HCT116 (cell line): ENCODE measurements at regions not wholly inside any gene's neighbourhood (a gene's known extent, or its start where the extent isn't known, plus 50 kb on each side); places are given as distances from the start of the nearest gene placed in this dataset.

Experiments
- ATAC-seq: fragments of 200-7000 bp; cut with Tn5 transposase; 2 replicates; pipeline ENCODE4 v1.9.1; 2020; ENCODE audit warnings: mild to moderate bottlenecking, moderate library complexity
- BruUV-seq: library from RNA; stranded (reverse); fragments of 400-500 nt; replicated peaks from 2 replicates; lab custom pipeline; 2021; lab: Mats Ljungman, UMichigan
- CTCF ChIA-PET: fragments of 300-600 bp; sonication (Branson Sonifier 250); formaldehyde crosslinking; loops from one replicate; lab custom pipeline; 2021; ENCODE audit warnings: antibody characterized with exemption; lab: Charles Lee
- POLR2A ChIA-PET: fragments of 300-600, 350-600 bp; sonication (Branson Sonifier 250); formaldehyde crosslinking; loops from one replicate; lab custom pipeline; 2021; ENCODE audit warnings: antibody characterized with exemption; lab: Charles Lee
- RAD21 ChIA-PET, 2 experiments: fragments of 300-600 bp; sonication (Branson Sonifier 250); formaldehyde crosslinking; loops; one replicate each; lab custom pipeline; 2023; ENCODE audit warnings: low total read pairs in 2 of 2; ENCODE audit not compliant: uncharacterized antibody in 2 of 2, unreplicated experiment in 2 of 2, low non-redundant PET in 1 of 2; lab: Charles Lee
- DNase-seq: peaks from one replicate; pipeline ENCODE4 v3.0.0-alpha.2; 2010; ENCODE audit warnings: low read depth, low spot score
- H2AFZ ChIP-seq: fragments of 200-600 bp; shearing (Covaris generic), sonication (generic); 2 replicates; pipeline ENCODE4 v1.6.1; 2017; ENCODE audit warnings: low read depth, mixed run types, mixed read lengths, antibody characterized with exemption, low read length; ENCODE audit not compliant: poor library complexity, severe bottlenecking
- H3K27ac ChIP-seq: 2 replicates; pipeline ENCODE4 v1.5.1; 2012; ENCODE audit warnings: low read depth, low read length
- H3K27me3 ChIP-seq: fragments of 200-600 bp; sonication (generic); 2 replicates; pipeline ENCODE4 v1.6.1; 2016; ENCODE audit warnings: mixed run types, low read length, mixed read lengths; ENCODE audit not compliant: insufficient read depth
- H3K36me3 ChIP-seq, 2 experiments: fragments of 200-500 bp in 1 of 2; fragments of 200-600 bp in 1 of 2; sonication (Bioruptor generic) in 1 of 2; sonication (generic) in 1 of 2; 2 replicates each; pipeline versions ENCODE4 v1.5.1 to v1.6.1; 2014 to 2016; ENCODE audit warnings: low read length in 2 of 2, inconsistent platforms in 1 of 2, mixed read lengths in 1 of 2, mixed run types in 1 of 2; ENCODE audit not compliant: insufficient read depth in 2 of 2, control insufficient read depth in 1 of 2
- H3K4me1 ChIP-seq, 2 experiments: fragments of 200-600 bp in 1 of 2; sonication (generic) in 1 of 2; 2 replicates each; pipeline versions ENCODE4 v1.5.1 to v1.6.1; 2012 to 2017; ENCODE audit warnings: low read length in 2 of 2, inconsistent platforms in 1 of 2, mild to moderate bottlenecking in 1 of 2, mixed read lengths in 1 of 2, mixed run types in 1 of 2, moderate library complexity in 1 of 2; ENCODE audit not compliant: insufficient read depth in 2 of 2, control insufficient read depth in 1 of 2
- H3K4me2 ChIP-seq: fragments of 200-600 bp; sonication (generic); 2 replicates; pipeline ENCODE4 v1.6.1; 2017; ENCODE audit warnings: mixed run types, low read length, mixed read lengths
- H3K4me3 ChIP-seq, 2 experiments: fragments of 200-600 bp in 1 of 2; sonication (generic) in 1 of 2; replicated peaks in 1 of 2; 2 replicates each; pipeline ENCODE4 v1.5.1; 2011 to 2016; ENCODE audit warnings: low read length in 2 of 2, control low read depth in 1 of 2, low read depth in 1 of 2, mild to moderate bottlenecking in 1 of 2, mixed read lengths in 1 of 2, mixed run types in 1 of 2
- H3K79me2 ChIP-seq: fragments of 200-600 bp; sonication (generic); 2 replicates; pipeline ENCODE4 v1.6.1; 2017; ENCODE audit warnings: mild to moderate bottlenecking, mixed run types, low read length, moderate library complexity, mixed read lengths; ENCODE audit not compliant: insufficient read depth
- H3K9ac ChIP-seq: fragments of 200-600 bp; sonication (generic); 2 replicates; pipeline ENCODE4 v1.6.1; 2016; ENCODE audit warnings: low read length, mixed read lengths
- H3K9me2 ChIP-seq: fragments of 200-600 bp; sonication (generic), shearing (Covaris generic); 2 replicates; pipeline ENCODE4 v1.6.1; 2017; ENCODE audit warnings: mixed run types, mild to moderate bottlenecking, moderate library complexity; ENCODE audit not compliant: insufficient read depth
- H3K9me3 ChIP-seq, 2 experiments: fragments of 200-500 bp in 1 of 2; fragments of 200-600 bp in 1 of 2; sonication (Bioruptor generic) in 1 of 2; sonication (generic) in 1 of 2; 2 replicates each; pipeline ENCODE4 v1.6.1; 2014 to 2017; ENCODE audit warnings: low read length in 2 of 2, mixed read lengths in 2 of 2, inconsistent platforms in 1 of 2, low read depth in 1 of 2, mild to moderate bottlenecking in 1 of 2, mixed run types in 1 of 2, moderate library complexity in 1 of 2; ENCODE audit not compliant: control insufficient read depth in 1 of 2, insufficient read depth in 1 of 2
- H4K20me1 ChIP-seq: fragments of 200-600 bp; sonication (generic), shearing (Covaris generic); 2 replicates; pipeline ENCODE4 v1.6.1; 2017; ENCODE audit warnings: mixed run types, mild to moderate bottlenecking, moderate library complexity; ENCODE audit not compliant: insufficient read depth
- ATF3 ChIP-seq: IDR thresholded peaks from 2 replicates; pipeline ENCODE4 v1.6.1; 2012
- CBX3 ChIP-seq: IDR thresholded peaks from 2 replicates; pipeline ENCODE4 v1.6.1; 2012; ENCODE audit warnings: low read depth
- CEBPB ChIP-seq: IDR thresholded peaks from 2 replicates; pipeline ENCODE4 v1.6.1; 2012; ENCODE audit warnings: low read depth
- CTCF ChIP-seq, 3 experiments: fragments of 200-600 bp in 1 of 3; sonication (generic) in 1 of 3; IDR thresholded peaks in 2 of 3; conservative IDR thresholded peaks in 1 of 3; 2 replicates each; pipeline ENCODE4 v1.5.1; 2012 to 2017; ENCODE audit warnings: low read depth in 2 of 3, low read length in 2 of 3, antibody characterized with exemption in 1 of 3, borderline replicate concordance in 1 of 3, control low read depth in 1 of 3, mild to moderate bottlenecking in 1 of 3, mixed read lengths in 1 of 3, mixed run types in 1 of 3, moderate library complexity in 1 of 3; ENCODE audit not compliant: insufficient read depth in 1 of 3
- ELF1 ChIP-seq: IDR thresholded peaks from 2 replicates; pipeline ENCODE4 v1.6.1; 2012; ENCODE audit warnings: low read depth, borderline replicate concordance
- EZH2phosphoT487 ChIP-seq: fragments of 200-600 bp; IDR thresholded peaks from 2 replicates; pipeline ENCODE4 v1.6.1; 2018; ENCODE audit warnings: antibody characterized with exemption, borderline replicate concordance
- FOSL1 ChIP-seq: IDR thresholded peaks from 2 replicates; pipeline ENCODE4 v1.6.1; 2012; ENCODE audit warnings: low read depth
- JUND ChIP-seq: IDR thresholded peaks from 2 replicates; pipeline ENCODE4 v1.6.1; 2012
- MAX ChIP-seq: IDR thresholded peaks from 2 replicates; pipeline ENCODE4 v1.6.1; 2012
- POLR2A ChIP-seq: IDR thresholded peaks from 2 replicates; pipeline ENCODE4 v1.7.0; 2011; ENCODE audit warnings: borderline replicate concordance; ENCODE audit not compliant: insufficient read depth, insufficient read length; ENCODE audit errors: extremely low read depth
- POLR2AphosphoS5 ChIP-seq: IDR thresholded peaks from 2 replicates; pipeline ENCODE4 v1.6.1; 2011; ENCODE audit warnings: mild to moderate bottlenecking, low read depth, low read length, moderate library complexity
- RAD21 ChIP-seq: IDR thresholded peaks from 2 replicates; pipeline ENCODE4 v1.6.1; 2012; ENCODE audit warnings: low read depth, mild to moderate bottlenecking
- REST ChIP-seq: IDR thresholded peaks from 2 replicates; pipeline ENCODE4 v1.6.1; 2012; ENCODE audit warnings: low read depth
- SIN3A ChIP-seq: IDR thresholded peaks from 2 replicates; pipeline ENCODE4 v1.6.1; 2012; ENCODE audit warnings: low read depth
- SP1 ChIP-seq: IDR thresholded peaks from 2 replicates; pipeline ENCODE4 v1.6.1; 2012; ENCODE audit warnings: low read depth
- SRF ChIP-seq: IDR thresholded peaks from 2 replicates; pipeline ENCODE4 v1.6.1; 2012; ENCODE audit warnings: low read depth
- YY1 ChIP-seq: IDR thresholded peaks from 2 replicates; pipeline ENCODE4 v1.6.1; 2011; ENCODE audit warnings: low read length, low read depth, moderate library complexity, mild to moderate bottlenecking; ENCODE audit not compliant: insufficient replicate concordance; ENCODE audit errors: extremely low read depth
- ZBTB33 ChIP-seq: IDR thresholded peaks from 2 replicates; pipeline ENCODE4 v1.6.1; 2011; ENCODE audit warnings: mild to moderate bottlenecking, low read length, moderate library complexity; ENCODE audit not compliant: insufficient replicate concordance; ENCODE audit errors: extremely low read depth
- ZFX ChIP-seq: fragments of 450-650 bp; IDR thresholded peaks from 2 replicates; pipeline ENCODE4 v1.6.1; 2017
- ZNF274 ChIP-seq: fragments of 200-500 bp; sonication (Bioruptor generic); IDR thresholded peaks from 2 replicates; pipeline ENCODE4 v1.6.1; 2014; ENCODE audit warnings: mild to moderate bottlenecking, low read depth, low read length, inconsistent platforms
- intact Hi-C: fragments of 100-400 bp; cut with micrococcal nuclease; formaldehyde crosslinking; loops from 2 replicates; pipeline ENCODE4 v1.10.0; 2022

GRCh38 chr3:118239253-118239652, 795.4 kb downstream of the IGSF11 start:
- Histone ChIP-seq H2AFZ (no peak overlapping the region), H3K9me3 (no peaks in the 10 kb centered on the region), H3K36me3 (no peaks in the 10 kb centered on the region), H3K4me2 (no peak overlapping the region), H3K4me1 (no peaks in the 10 kb centered on the region), H4K20me1 (no peaks in the 10 kb centered on the region), H3K27ac (no peak overlapping the region), H3K4me3 (no peak overlapping the region), H3K9ac (no peak overlapping the region), H3K27me3 (no peaks in the 10 kb centered on the region), H3K9me2 (no peaks in the 10 kb centered on the region), H3K79me2 (no peaks in the 10 kb centered on the region)
- DNase-seq, result no peak
- intact Hi-C loops, result no loop called here
- no TSS peak for BruUV-seq
- ATAC-seq, result no peak
- ChIA-PET CTCF (no interaction called here), RAD21 (no interaction called here), POLR2A (no interaction called here)
- TF ChIP-seq CEBPB (no peak), CBX3 (no peak), RAD21 (no peak), ZBTB33 (no peak), EZH2phosphoT487 (no peak), REST (no peak), POLR2A (no peak), YY1 (no peak), MAX (no peak), ZNF274 (no peak), ZFX (no peak), CTCF (IDR thresholded peaks at IDR 0.05 in 2 of 3, conservative IDR thresholded peaks at IDR 0.05 in 1 of 3; ENCODE audit: borderline replicate concordance in 1 of 3, insufficient read depth in 1 of 3, low read depth in 2 of 3, low read length in 2 of 3) (no peak), ELF1 (no peak), SRF (no peak), JUND (no peak), SP1 (no peak), SIN3A (no peak), ATF3 (no peak), FOSL1 (no peak), POLR2AphosphoS5 (no peak)
